OCI-LY7 (cell line): ENCODE measurements at regions not wholly inside any gene's neighbourhood (a gene's known extent, or its start where the extent isn't known, plus 50 kb on each side); places are given as distances from the start of the nearest gene placed in this dataset.
"Not testable (repeated sequence)": the region's sequence is repeated elsewhere in the genome, so short reads cannot be mapped to it uniquely, and the experiment has no call there.

ENCODE experiments used
- CTCF ChIP-seq: fragments of 200-600 bp; sonication (generic); conservative IDR thresholded peaks from 2 replicates; pipeline ENCODE4 v1.5.1; 2014; ENCODE audit warnings: mild to moderate bottlenecking, antibody characterized with exemption, low read length, moderate library complexity, mixed read lengths
- EZH2phosphoT487 ChIP-seq: fragments of 200-600 bp; sonication (generic); IDR thresholded peaks from 2 replicates; pipeline ENCODE4 v1.6.1; 2018; ENCODE audit warnings: low read depth, borderline replicate concordance, mild to moderate bottlenecking, mixed run types, antibody characterized with exemption, low read length, moderate library complexity, mixed read lengths

GRCh38 chr2:143922261-143922830 lies 597.6 kb downstream of the ZEB2 start:
- TF ChIP-seq CTCF, EZH2phosphoT487: not testable (repeated sequence)
